Tibial artery (tissue), 4 donors: ENCODE measurements at regions not wholly inside any gene's neighbourhood (a gene's known extent, or its start where the extent isn't known, plus 50 kb on each side); places are given as distances from the start of the nearest gene placed in this dataset.
"Not testable (repeated sequence)": the region's sequence is repeated elsewhere in the genome, so short reads cannot be mapped to it uniquely, and the experiment has no call there.

Experiments used
- DNase-seq, 2 donors: peaks; one replicate each; pipeline ENCODE4 v3.0.0-alpha.2; 2019
- H3K27ac ChIP-seq, 2 donors: fragments of 200-600 bp; sonication (generic) in 1 of 2; 1 replicate in 1 of 2; 2 replicates in 1 of 2; pipeline ENCODE4 v1.5.1; 2018 to 2019; ENCODE audit warnings: mild to moderate bottlenecking in 1 of 2
- H3K27me3 ChIP-seq, 2 donors: fragments of 200-600 bp; sonication (generic) in 1 of 2; one replicate each; pipeline versions ENCODE4 v1.5.1 to v1.6.0; 2016 to 2019
- H3K36me3 ChIP-seq, 3 donors: fragments of 200-600 bp; sonication (generic) in 2 of 3; one replicate each; pipeline ENCODE4 v1.5.1; 2016 to 2019; ENCODE audit warnings: mild to moderate bottlenecking in 2 of 3
- H3K4me1 ChIP-seq, 4 donors: fragments of 200-600 bp; sonication (generic) in 2 of 4; 1 replicate in 3 of 4; 2 replicates in 1 of 4; pipeline ENCODE4 v1.5.1; 2016 to 2019
- H3K4me3 ChIP-seq, 2 donors: fragments of 200-600 bp; sonication (generic) in 1 of 2; 1 replicate in 1 of 2; 2 replicates in 1 of 2; pipeline ENCODE4 v1.5.1; 2018 to 2019; ENCODE audit warnings: mild to moderate bottlenecking in 2 of 2
- H3K9me3 ChIP-seq, 3 donors: fragments of 200-600 bp; sonication (generic) in 1 of 3; one replicate each; pipeline ENCODE4 v1.5.1; 2016 to 2019
- CTCF ChIP-seq, 2 experiments: fragments of 200-600 bp in 1 of 2; fragments of 450-650 bp in 1 of 2; IDR thresholded peaks; one replicate each; pipeline ENCODE4 v1.5.1; 2017 to 2019; ENCODE audit warnings: antibody characterized with exemption in 2 of 2, mild to moderate bottlenecking in 1 of 2, moderate library complexity in 1 of 2
- intact Hi-C: fragments of 100-400 bp; cut with DNase I; formaldehyde crosslinking; loops from one replicate; pipeline ENCODE4 v1.15.0; 2023; ENCODE audit warnings: low total_unique reads

- DNase-seq, result no peak
- intact Hi-C loops, result no loop called here
- no peak overlapping the region for H3K27ac ChIP-seq
- no peaks in the 10 kb centered on the region for H3K4me1 ChIP-seq
- no peak for TF ChIP-seq CTCF (IDR thresholded peaks at IDR 0.05)
- peaks cover 0 to 10% (median 0%) of the 10 kb centered on the region in 3 donors for H3K9me3 ChIP-seq
- H3K36me3 ChIP-seq, result no peaks in the 10 kb centered on the region
- no peaks in the 10 kb centered on the region for H3K27me3 ChIP-seq
- no peak overlapping the region for H3K4me3 ChIP-seq
Observed at GRCh38 chr16:13377143-13377542, 475.7 kb downstream of the SHISA9 start.

GRCh38 chr16:13378151-13378550 lies 476.8 kb downstream of the SHISA9 start:
- intact Hi-C loops, result no loop called here
- TF ChIP-seq CTCF (IDR thresholded peaks at IDR 0.05), result no peak
- Histone ChIP-seq H3K4me3 (no peak overlapping the region), H3K36me3 (no peaks in the 10 kb centered on the region), H3K4me1 (no peaks in the 10 kb centered on the region), H3K27me3 (no peaks in the 10 kb centered on the region), H3K9me3 (peaks cover 0 to 10% (median 0%) of the 10 kb centered on the region in 3 donors), H3K27ac (no peak overlapping the region)
- no peak for DNase-seq

GRCh38 chr16:13379266-13379665 lies 477.9 kb downstream of the SHISA9 start:
- Histone ChIP-seq H3K9me3 (peaks cover 0 to 13% (median 3%) of the 10 kb centered on the region in 3 donors), H3K27ac (no peak overlapping the region), H3K36me3 (no peaks in the 10 kb centered on the region), H3K27me3 (no peaks in the 10 kb centered on the region), H3K4me3 (no peak overlapping the region), H3K4me1 (no peaks in the 10 kb centered on the region)
- DNase-seq, result no peak
- intact Hi-C loops, result no loop called here
- TF ChIP-seq CTCF (IDR thresholded peaks at IDR 0.05), result no peak

- H3K27me3 ChIP-seq, H3K27ac ChIP-seq, H3K4me1 ChIP-seq, H3K36me3 ChIP-seq, H3K4me3 ChIP-seq, intact Hi-C loops, DNase-seq: not testable (repeated sequence)
- H3K9me3 ChIP-seq, result peaks cover 0 to 36% (median 18%) of the 10 kb centered on the region in 3 donors
Observed at GRCh38 chr16:13385156-13386040, 484.0 kb downstream of the SHISA9 start.

GRCh38 chr16:13390093-13390985 lies 488.9 kb downstream of the SHISA9 start:
- H3K4me3 ChIP-seq, result no peak overlapping the region
- H3K27me3 ChIP-seq, result no peaks in the 10 kb centered on the region
- H3K27ac ChIP-seq, result no peak overlapping the region
- no peaks in the 10 kb centered on the region for H3K36me3 ChIP-seq
- no peak for TF ChIP-seq CTCF (IDR thresholded peaks at IDR 0.05)
- intact Hi-C loops, result no loop called here
- no peak for DNase-seq
- peaks cover 0 to 14% (median 7%) of the 10 kb centered on the region in 3 donors for H3K9me3 ChIP-seq
- H3K4me1 ChIP-seq, result no peaks in the 10 kb centered on the region

- intact Hi-C loops, result no loop called here
- Histone ChIP-seq H3K4me3 (no peak overlapping the region), H3K27me3 (no peaks in the 10 kb centered on the region), H3K36me3 (no peaks in the 10 kb centered on the region), H3K27ac (no peak overlapping the region), H3K4me1 (no peaks in the 10 kb centered on the region), H3K9me3 (peaks cover 0 to 8% (median 3%) of the 10 kb centered on the region in 3 donors)
- TF ChIP-seq CTCF (IDR thresholded peaks at IDR 0.05), result no peak
- no peak for DNase-seq
Observed at GRCh38 chr16:13390986-13391305, 489.5 kb downstream of the SHISA9 start.
